ENCODE measurements at regions not wholly inside any gene's neighbourhood (a gene's known extent, or its start where the extent isn't known, plus 50 kb on each side); places are given as distances from the start of the nearest gene placed in this dataset.

- no peak overlapping the region for H3K4me2 ChIP-seq (ENCODE audit: insufficient read depth, low read length)
- no peaks in the 10 kb centered on the region for H3K9me1 ChIP-seq (ENCODE audit: control insufficient read depth, insufficient read depth, low read length)
- ATAC-seq (no peak), DNase-seq (ENCODE audit: extremely low read depth in 1 of 4, low spot score in 3 of 4) (no peak), FAIRE-seq (no peak)
- no peaks in the 10 kb centered on the region for H3K9me3 ChIP-seq (replicated peaks; ENCODE audit: control insufficient read depth, insufficient read depth, low read depth, low read length)
- no TSS peak for BruUV-seq (replicated peaks)
- intact Hi-C loops (cut with micrococcal nuclease): no loop called here
- TF ChIP-seq ZNF589 (CRISPR knock-in tag; IDR thresholded peaks at IDR 0.05; ENCODE audit: low read depth): no peak
- no peak for TF ChIP-seq ZSCAN29 (IDR thresholded peaks at IDR 0.05)
- TF ChIP-seq HIVEP1 (CRISPR knock-in tag; IDR thresholded peaks at IDR 0.05): no peak
- H3K4me3 ChIP-seq: no peak overlapping the region
- ChIA-PET POLR2A (interaction anchor here (1.1 to 1.2 kb wide), 2 partner anchors 9 to 288 kb away, joined by 3 read pairs; no protein-coding TSS in a partner anchor), CTCF (ENCODE audit: low intra/inter-chr PET ratio) (no interaction called here)
- no peak overlapping the region for H3K27ac ChIP-seq (ENCODE audit: extremely low read depth, low read depth, low read length)
- H3K79me2 ChIP-seq (ENCODE audit: control insufficient read depth, insufficient read depth, low read length): no peaks in the 10 kb centered on the region
- WGBS (ENCODE audit: insufficient coverage, low coverage, missing lambda C conversion rate): 0% methylated on average over 9 of the region's 9 CpGs
- H4K20me1 ChIP-seq (replicated peaks; ENCODE audit: control insufficient read depth, insufficient read depth, low read length): no peaks in the 10 kb centered on the region
- in situ Hi-C loops (cut with MboI): no loop called here
- H2AFZ ChIP-seq (ENCODE audit: low read depth, low read length): no peak overlapping the region
- peaks cover 6 to 15% of the 10 kb centered on the region in 2 experiments; a peak in 3 of 5 replicates for H3K27me3 ChIP-seq (ENCODE audit: control insufficient read depth in 2 of 2, insufficient read depth in 2 of 2, low read length in 2 of 2)
- no peaks in the 10 kb centered on the region for H3K36me3 ChIP-seq (ENCODE audit: control insufficient read depth, insufficient read depth, low read length)
- H3K9ac ChIP-seq (ENCODE audit: insufficient read depth in 1 of 2, low read depth in 2 of 2, low read length in 2 of 2): no peak overlapping the region
- no peaks in the 10 kb centered on the region for H3K4me1 ChIP-seq (replicated peaks in 1 of 2; ENCODE audit: control insufficient read depth in 2 of 2, insufficient read depth in 2 of 2, low read length in 2 of 2)
Measured at GRCh38 chr15:61527836-61528580, 298.9 kb upstream of the RORA start.

GRCh38 chr15:61524545-61524944 lies 295.4 kb upstream of the RORA start:
- Histone ChIP-seq H3K27me3 (ENCODE audit: control insufficient read depth in 2 of 2, insufficient read depth in 2 of 2, low read length in 2 of 2) (peaks cover 6 to 11% of the 10 kb centered on the region in 2 experiments; a peak in 3 of 5 replicates), H3K4me3 (no peak overlapping the region), H3K27ac (ENCODE audit: extremely low read depth, low read depth, low read length) (no peak overlapping the region), H4K20me1 (replicated peaks; ENCODE audit: control insufficient read depth, insufficient read depth, low read length) (no peaks in the 10 kb centered on the region), H3K79me2 (ENCODE audit: control insufficient read depth, insufficient read depth, low read length) (no peaks in the 10 kb centered on the region), H3K9me1 (ENCODE audit: control insufficient read depth, insufficient read depth, low read length) (no peaks in the 10 kb centered on the region), H3K4me2 (ENCODE audit: insufficient read depth, low read length) (no peak overlapping the region), H3K4me1 (replicated peaks in 1 of 2; ENCODE audit: control insufficient read depth in 2 of 2, insufficient read depth in 2 of 2, low read length in 2 of 2) (no peaks in the 10 kb centered on the region), H2AFZ (ENCODE audit: low read depth, low read length) (no peak overlapping the region), H3K9me3 (replicated peaks; ENCODE audit: control insufficient read depth, insufficient read depth, low read depth, low read length) (no peaks in the 10 kb centered on the region), H3K36me3 (ENCODE audit: control insufficient read depth, insufficient read depth, low read length) (no peaks in the 10 kb centered on the region), H3K9ac (ENCODE audit: insufficient read depth in 1 of 2, low read depth in 2 of 2, low read length in 2 of 2) (no peak overlapping the region)
- DNase-seq (ENCODE audit: extremely low read depth in 1 of 4, low spot score in 3 of 4) (no peak), FAIRE-seq (no peak), ATAC-seq (no peak)
- in situ Hi-C loops (cut with MboI) (no loop called here), intact Hi-C loops (cut with micrococcal nuclease) (no loop called here)
- TF ChIP-seq ERF (CRISPR knock-in tag; IDR thresholded peaks at IDR 0.05): no peak
- no peak for TF ChIP-seq ZNF445 (CRISPR knock-in tag; IDR thresholded peaks at IDR 0.05; ENCODE audit: low read depth)
- no peak for TF ChIP-seq HSF4 (CRISPR knock-in tag; IDR thresholded peaks at IDR 0.05; ENCODE audit: borderline replicate concordance)
- no peak for TF ChIP-seq ZBTB49 (CRISPR knock-in tag; IDR thresholded peaks at IDR 0.05; ENCODE audit: borderline replicate concordance)
- TF ChIP-seq RBM17 (IDR thresholded peaks at IDR 0.05; ENCODE audit: borderline replicate concordance, low read depth, low read length): no peak
- no peak for TF ChIP-seq ZNF277 (CRISPR knock-in tag; IDR thresholded peaks at IDR 0.05; ENCODE audit: borderline replicate concordance)
- no peak for TF ChIP-seq DDX20 (tag; IDR thresholded peaks at IDR 0.05; ENCODE audit: low read depth)
- TF ChIP-seq NFATC3 (IDR thresholded peaks at IDR 0.05): no peak
- TF ChIP-seq SNIP1 (IDR thresholded peaks at IDR 0.05; ENCODE audit: low read depth): no peak
- no peak for TF ChIP-seq ASH1L (IDR thresholded peaks at IDR 0.05; ENCODE audit: borderline replicate concordance, low read depth, partially characterized antibody)
- no TSS peak for BruUV-seq (replicated peaks)
- WGBS (ENCODE audit: insufficient coverage, low coverage, missing lambda C conversion rate): 0% methylated on average over 2 of the region's 3 CpGs
- POLR2A ChIA-PET: interaction anchor here (0.6 kb wide), 1 partner anchor 8 kb away, joined by 3 read pairs; no protein-coding TSS in a partner anchor
- CTCF ChIA-PET (ENCODE audit: low intra/inter-chr PET ratio): no interaction called here

All from K562 (cell line).